Stomach (tissue), 8 donors: ENCODE measurements at regions not wholly inside any gene's neighbourhood (a gene's known extent, or its start where the extent isn't known, plus 50 kb on each side); places are given as distances from the start of the nearest gene placed in this dataset.

Experiments
- DNase-seq, 2 donors: peaks; one replicate each; pipeline versions ENCODE4 v3.0.0 to v3.0.0-alpha.2; 2013 to 2019
- H3K27ac ChIP-seq, 5 donors: fragments of 200-600 bp in 4 of 5; sonication (generic) in 4 of 5; one replicate each; pipeline ENCODE4 v1.5.1; 2013 to 2019; ENCODE audit warnings: mild to moderate bottlenecking in 1 of 5, moderate library complexity in 1 of 5
- H3K27me3 ChIP-seq, 3 donors: fragments of 200-600 bp; sonication (generic); one replicate each; pipeline ENCODE4 v1.5.1; 2017 to 2019; ENCODE audit warnings: mixed run types in 1 of 3
- H3K36me3 ChIP-seq, 4 donors: fragments of 200-600 bp; sonication (generic); 1 replicate in 3 of 4; 2 replicates in 1 of 4; pipeline ENCODE4 v1.5.1; 2016 to 2019
- H3K4me1 ChIP-seq, 4 donors: fragments of 200-600 bp; sonication (generic); one replicate each; pipeline ENCODE4 v1.5.1; 2016 to 2019
- H3K4me3 ChIP-seq, 4 donors: fragments of 200-600 bp; sonication (generic) in 3 of 4; one replicate each; pipeline ENCODE4 v1.5.1; 2016 to 2019; ENCODE audit warnings: mild to moderate bottlenecking in 1 of 4
- H3K9me3 ChIP-seq, 4 donors: fragments of 200-600 bp; sonication (generic); one replicate each; pipeline ENCODE4 v1.5.1; 2016 to 2019
- CTCF ChIP-seq, 7 experiments: fragments of 450-650 bp in 4 of 7; fragments of 200-600 bp in 3 of 7; sonication (generic) in 3 of 7; IDR thresholded peaks; one replicate each; pipeline ENCODE4 v1.5.1; 2016 to 2019; ENCODE audit warnings: antibody characterized with exemption in 7 of 7, control low read depth in 2 of 7, mild to moderate bottlenecking in 1 of 7
- EP300 ChIP-seq: sonication (generic); formaldehyde crosslinking; IDR thresholded peaks from one replicate; pipeline ENCODE4 v1.6.1; 2017; ENCODE audit warnings: antibody characterized with exemption
- POLR2A ChIP-seq, 4 donors: fragments of 450-650 bp; IDR thresholded peaks; one replicate each; pipeline ENCODE4 v1.6.1; 2016; ENCODE audit warnings: antibody characterized with exemption in 4 of 4, control low read depth in 2 of 4, mild to moderate bottlenecking in 1 of 4, moderate library complexity in 1 of 4
- POLR2AphosphoS5 ChIP-seq, 3 donors: sonication (generic); formaldehyde crosslinking; IDR thresholded peaks; one replicate each; pipeline ENCODE4 v1.6.1; 2016; ENCODE audit warnings: antibody characterized with exemption in 3 of 3
- WGBS, 5 donors: extraction: QIAGEN DNeasy Blood & Tissue Kit in 3 of 5; methylation state at CpG; one replicate each; pipeline versions ENCODE4 v1.1.5 to v1.1.7; 2013 to 2018; 5-methylcytosine and 5-hydroxymethylcytosine counted together
- intact Hi-C: fragments of 100-400 bp; cut with DNase I; formaldehyde crosslinking; loops from one replicate; pipeline ENCODE4 v1.15.1; 2023; ENCODE audit warnings: low total_unique reads
- donor health status: healthy with polysubstance abuse.
- donor health status: Bipolar disorder and iron deficiency.
- donor health status: healthy.

DNA sequence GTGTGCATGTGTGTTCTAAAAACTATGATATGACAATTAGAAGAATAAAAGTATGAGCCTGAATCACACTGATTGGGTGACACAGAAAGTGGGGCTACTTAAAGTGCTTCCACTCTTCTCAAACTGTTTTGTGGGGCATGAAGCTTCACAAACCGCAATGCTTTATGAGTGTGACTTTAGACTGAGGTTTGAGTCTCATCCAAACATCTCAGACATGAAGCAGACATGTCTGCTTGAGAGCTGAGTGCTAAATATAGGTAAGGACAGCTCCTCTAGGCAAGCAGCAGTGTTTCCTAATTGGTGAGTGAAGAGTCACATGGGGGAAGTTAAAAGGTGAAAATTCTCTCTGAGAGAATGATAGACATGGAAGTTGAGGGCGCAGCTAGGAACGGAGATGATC, 726.9 kb upstream of the CITED2 start:
- Histone ChIP-seq H3K27ac (no peak overlapping the region), H3K36me3 (no peaks in the 10 kb centered on the region), H3K4me1 (no peaks in the 10 kb centered on the region), H3K9me3 (no peaks in the 10 kb centered on the region), H3K27me3 (no peaks in the 10 kb centered on the region), H3K4me3 (no peak overlapping the region)
- intact Hi-C loops, result no loop called here
- DNase-seq, result no peak
- WGBS, 5 donors, result 86 to 96% (median 93%) methylated on average over 3 of the region's 3 CpGs
- no peak for TF ChIP-seq POLR2AphosphoS5 (IDR thresholded peaks at IDR 0.05)
- no peak for TF ChIP-seq CTCF (IDR thresholded peaks at IDR 0.05)
- no peak for TF ChIP-seq EP300
- TF ChIP-seq POLR2A (IDR thresholded peaks at IDR 0.05), result no peak

- no peak overlapping the region for H3K4me3 ChIP-seq
- no peaks in the 10 kb centered on the region for H3K9me3 ChIP-seq
- WGBS, 5 donors, result 88 to 95% (median 94%) methylated on average over 2 of the region's 2 CpGs
- TF ChIP-seq POLR2AphosphoS5 (IDR thresholded peaks at IDR 0.05) (no peak), POLR2A (IDR thresholded peaks at IDR 0.05) (no peak), EP300 (no peak), CTCF (IDR thresholded peaks at IDR 0.05) (no peak)
- no peaks in the 10 kb centered on the region for H3K36me3 ChIP-seq
- intact Hi-C loops, result no loop called here
- no peak for DNase-seq
- no peak overlapping the region for H3K27ac ChIP-seq
- H3K27me3 ChIP-seq, result no peaks in the 10 kb centered on the region
- no peaks in the 10 kb centered on the region for H3K4me1 ChIP-seq
Observed at GRCh38 chr6:140095532-140095931, 721.1 kb upstream of the CITED2 start.

DNA sequence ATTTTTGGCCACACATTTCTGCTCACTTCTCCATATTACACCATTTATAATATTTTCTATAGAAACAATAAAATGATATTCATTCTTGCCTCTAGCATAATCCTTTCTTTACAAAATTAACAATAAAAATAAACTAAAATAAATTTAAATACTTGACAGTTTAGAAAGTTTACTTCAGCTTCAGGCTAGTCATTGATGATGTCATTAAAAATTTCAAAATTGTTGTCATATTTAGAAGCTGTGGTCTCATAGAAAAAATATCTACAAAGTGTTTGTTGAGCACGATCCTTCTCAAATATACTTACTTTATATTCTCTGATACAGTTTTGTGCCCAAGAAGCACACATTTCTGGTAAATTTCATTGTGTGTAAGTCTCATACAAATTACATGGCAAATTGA, 717.4 kb upstream of the CITED2 start:
- Histone ChIP-seq H3K27ac (no peak overlapping the region), H3K4me1 (no peaks in the 10 kb centered on the region), H3K27me3 (no peaks in the 10 kb centered on the region), H3K4me3 (no peak overlapping the region), H3K36me3 (no peaks in the 10 kb centered on the region), H3K9me3 (no peaks in the 10 kb centered on the region)
- no peak for TF ChIP-seq POLR2A (IDR thresholded peaks at IDR 0.05)
- TF ChIP-seq CTCF (IDR thresholded peaks at IDR 0.05), result no peak
- no peak for TF ChIP-seq POLR2AphosphoS5 (IDR thresholded peaks at IDR 0.05)
- no peak for TF ChIP-seq EP300
- no peak for DNase-seq
- intact Hi-C loops, result no loop called here
- 90 to 93% (median 93%) methylated on average over 1 of the region's 1 CpG for WGBS, 5 donors

GRCh38 chr6:140090871-140091270, 716.4 kb upstream of the CITED2 start:
- Histone ChIP-seq H3K9me3 (no peaks in the 10 kb centered on the region), H3K36me3 (no peaks in the 10 kb centered on the region), H3K27me3 (no peaks in the 10 kb centered on the region), H3K4me3 (no peak overlapping the region), H3K4me1 (no peaks in the 10 kb centered on the region), H3K27ac (no peak overlapping the region)
- WGBS, 5 donors, result 83 to 95% (median 92%) methylated on average over 3 of the region's 3 CpGs
- no peak for TF ChIP-seq EP300
- no peak for TF ChIP-seq POLR2A (IDR thresholded peaks at IDR 0.05)
- TF ChIP-seq CTCF (IDR thresholded peaks at IDR 0.05), result no peak
- no peak for TF ChIP-seq POLR2AphosphoS5 (IDR thresholded peaks at IDR 0.05)
- intact Hi-C loops, result no loop called here
- DNase-seq, result no peak
